GM12878 (cell line): ENCODE measurements at regions not wholly inside any gene's neighbourhood (a gene's known extent, or its start where the extent isn't known, plus 50 kb on each side); places are given as distances from the start of the nearest gene placed in this dataset.

ENCODE experiments used
- ATAC-seq: fragments of 200-7000 bp; cut with Tn5 transposase; 3 replicates; pipeline ENCODE4 v1.9.1; 2020; ENCODE audit warnings: mild to moderate bottlenecking, moderate library complexity
- BruUV-seq: library from RNA; stranded (reverse); fragments of 400-500 nt; replicated peaks from 2 replicates; lab custom pipeline; 2021; lab: Mats Ljungman, UMichigan
- CTCF ChIA-PET: fragments of 300-600 bp; sonication (Branson Sonifier 250); formaldehyde crosslinking; extraction: SDS; loops from one replicate; lab custom pipeline; 2021; ENCODE audit warnings: inconsistent platforms; lab: Yijun Ruan, JAX
- POLR2A ChIA-PET: fragments of 350-600 bp; formaldehyde crosslinking; extraction: SDS; loops from one replicate; lab custom pipeline; 2021; ENCODE audit warnings: inconsistent platforms; lab: Charles Lee
- RAD21 ChIA-PET: fragments of 300-600 bp; sonication (Branson Sonifier 250); formaldehyde crosslinking; loops from one replicate; lab custom pipeline; 2023; ENCODE audit warnings: antibody characterized with exemption; ENCODE audit not compliant: unreplicated experiment; lab: Charles Lee
- SMC1A ChIA-PET: fragments of 300-600 bp; sonication (Branson Sonifier 250); formaldehyde crosslinking; loops from one replicate; lab custom pipeline; 2023; ENCODE audit not compliant: unreplicated experiment, uncharacterized antibody; lab: Charles Lee
- DNase-seq: peaks from one replicate; pipeline ENCODE4 v3.0.0-alpha.2; 2011; ENCODE audit warnings: low read depth, low spot score
- FAIRE-seq: peaks from 3 replicates; lab custom pipeline; 2011; peaks lifted over from hg19 to GRCh38; lab: Jason Lieb, UNC
- H2AFZ ChIP-seq: 2 replicates; pipeline ENCODE4 v1.6.0; 2011; ENCODE audit warnings: low read depth, low read length, control low read depth; ENCODE audit not compliant: control insufficient read depth
- H3K27ac ChIP-seq: 2 replicates; pipeline ENCODE4 v1.5.1; 2011; ENCODE audit warnings: control low read depth; ENCODE audit not compliant: control insufficient read depth, insufficient read depth
- H3K27me3 ChIP-seq, 2 experiments: replicated peaks in 1 of 2; 2 replicates each; pipeline versions ENCODE4 v1.6.0 to v1.6.1; 2011; ENCODE audit warnings: low read length in 1 of 2; ENCODE audit not compliant: control insufficient read depth in 2 of 2, insufficient read depth in 2 of 2
- H3K36me3 ChIP-seq, 2 experiments: 2 replicates each; pipeline ENCODE4 v1.5.1; 2011; ENCODE audit warnings: low read length in 1 of 2; ENCODE audit not compliant: control insufficient read depth in 2 of 2, insufficient read depth in 2 of 2
- H3K4me1 ChIP-seq: 2 replicates; pipeline ENCODE4 v1.6.1; 2011; ENCODE audit warnings: mild to moderate bottlenecking, low read length, moderate library complexity, mixed read lengths; ENCODE audit not compliant: control insufficient read depth, insufficient read depth
- H3K4me2 ChIP-seq: 2 replicates; pipeline ENCODE4 v1.6.0; 2011; ENCODE audit warnings: control low read depth; ENCODE audit not compliant: control insufficient read depth, insufficient read depth
- H3K4me3 ChIP-seq: fragments of 200-600 bp; sonication (generic); 2 replicates; pipeline ENCODE4 v1.5.1; 2016
- H3K79me2 ChIP-seq: 2 replicates; pipeline ENCODE4 v1.6.0; 2011; ENCODE audit warnings: low read length; ENCODE audit not compliant: control insufficient read depth, insufficient read depth
- H3K9ac ChIP-seq: 2 replicates; pipeline ENCODE4 v1.8.0; 2011; ENCODE audit warnings: low read length, control low read depth, mixed read lengths; ENCODE audit not compliant: control insufficient read depth, insufficient read depth
- H3K9me3 ChIP-seq: replicated peaks from 3 replicates; pipeline ENCODE4 v1.5.1; 2011; ENCODE audit warnings: mild to moderate bottlenecking, low read length; ENCODE audit not compliant: control insufficient read depth, insufficient read depth
- H4K20me1 ChIP-seq: 2 replicates; pipeline ENCODE4 v1.6.0; 2011; ENCODE audit not compliant: control insufficient read depth, insufficient read depth
- ATF3 ChIP-seq: IDR thresholded peaks from 2 replicates; pipeline ENCODE4 v1.6.1; 2011; ENCODE audit warnings: low read depth, mild to moderate bottlenecking, low read length, moderate library complexity, borderline replicate concordance; ENCODE audit errors: extremely low read depth
- BCL11A ChIP-seq: IDR thresholded peaks from 2 replicates; pipeline ENCODE4 v1.6.1; 2011; ENCODE audit warnings: low read depth, low read length
- BRCA1 ChIP-seq: IDR thresholded peaks from 2 replicates; pipeline ENCODE4 v1.6.1; 2011; ENCODE audit warnings: low read depth, low read length, improper control_type of control experiment
- CREB1 ChIP-seq: IDR thresholded peaks from 2 replicates; pipeline ENCODE4 v1.6.1; 2012; ENCODE audit warnings: low read depth, mild to moderate bottlenecking, inconsistent platforms
- IRF5 ChIP-seq: fragments of 450-650 bp; IDR thresholded peaks from 2 replicates; pipeline ENCODE4 v1.6.1; 2017; ENCODE audit warnings: borderline replicate concordance
- MYB ChIP-seq: fragments of 150-350 bp; IDR thresholded peaks from 2 replicates; pipeline ENCODE4 v1.6.1; 2014; ENCODE audit warnings: mild to moderate bottlenecking, low read depth, low read length, borderline replicate concordance
- PBX3 ChIP-seq: IDR thresholded peaks from 2 replicates; pipeline ENCODE4 v1.6.1; 2011; ENCODE audit warnings: mild to moderate bottlenecking, low read depth, low read length, moderate library complexity; ENCODE audit not compliant: insufficient replicate concordance
- RCOR1 ChIP-seq: conservative IDR thresholded peaks from 2 replicates; pipeline ENCODE4 v1.6.1; 2012; ENCODE audit warnings: low read depth, low read length, improper control_type of control experiment
- SKIL ChIP-seq: fragments of 450-650 bp; IDR thresholded peaks from 2 replicates; pipeline ENCODE4 v1.6.1; 2017; ENCODE audit warnings: mild to moderate bottlenecking, low read depth, inconsistent platforms; ENCODE audit not compliant: poor library complexity, severe bottlenecking
- TCF12 ChIP-seq: IDR thresholded peaks from 2 replicates; pipeline ENCODE4 v1.6.1; 2011; ENCODE audit warnings: low read depth, mild to moderate bottlenecking, low read length
- USF1 ChIP-seq: IDR thresholded peaks from 2 replicates; pipeline ENCODE4 v1.6.1; 2011; ENCODE audit warnings: borderline replicate concordance, low read depth, mild to moderate bottlenecking, moderate library complexity, mixed read lengths, low read length; ENCODE audit not compliant: insufficient read depth; ENCODE audit errors: extremely low read length
- YY1 ChIP-seq: IDR thresholded peaks from 2 replicates; pipeline ENCODE4 v1.6.1; 2011; ENCODE audit warnings: low read depth, mild to moderate bottlenecking, low read length
- ZNF207 ChIP-seq: fragments of 450-650 bp; IDR thresholded peaks from 2 replicates; pipeline ENCODE4 v1.6.1; 2014; ENCODE audit warnings: antibody characterized with exemption, mild to moderate bottlenecking, borderline replicate concordance
- WGBS: methylation state at CpG from one replicate; pipeline ENCODE4 v1.1.6; 2016; ENCODE audit warnings: low lambda C conversion rate; ENCODE audit not compliant: insufficient replicate concordance, insufficient coverage; ENCODE audit errors: missing lambda C conversion rate; 5-methylcytosine and 5-hydroxymethylcytosine counted together
- in situ Hi-C: fragments of 300-500 bp; cut with MboI; formaldehyde crosslinking; loops from 9 replicates; pipeline ENCODE4 v1.14.3; 2018; ENCODE audit warnings: mixed read lengths
- intact Hi-C: fragments of 100-400 bp; cut with micrococcal nuclease; formaldehyde crosslinking; loops from one replicate; pipeline ENCODE4 v1.14.2; 2022; ENCODE audit not compliant: unreplicated experiment
- TF ChIP-seq, protein P1 (sequence below): fragments of 450-650 bp; formaldehyde crosslinking; IDR thresholded peaks from 2 replicates; pipeline ENCODE4 v1.4.0; 2022; ENCODE audit warnings: mild to moderate bottlenecking, moderate library complexity

GRCh38 chr4:171025776-171026175 is 787.4 kb upstream of the GALNTL6 start:
- CTCF ChIA-PET = no interaction called here
- TF ChIP-seq USF1 (no peak), TCF12 (no peak), BCL11A (no peak), ZNF207 (no peak), YY1 (no peak), BRCA1 (no peak), RCOR1 (no peak), PBX3 (no peak), CREB1 (no peak), MYB (no peak), IRF5 (no peak), SKIL (no peak), ATF3 (no peak)
- TF ChIP-seq, protein P1, sequence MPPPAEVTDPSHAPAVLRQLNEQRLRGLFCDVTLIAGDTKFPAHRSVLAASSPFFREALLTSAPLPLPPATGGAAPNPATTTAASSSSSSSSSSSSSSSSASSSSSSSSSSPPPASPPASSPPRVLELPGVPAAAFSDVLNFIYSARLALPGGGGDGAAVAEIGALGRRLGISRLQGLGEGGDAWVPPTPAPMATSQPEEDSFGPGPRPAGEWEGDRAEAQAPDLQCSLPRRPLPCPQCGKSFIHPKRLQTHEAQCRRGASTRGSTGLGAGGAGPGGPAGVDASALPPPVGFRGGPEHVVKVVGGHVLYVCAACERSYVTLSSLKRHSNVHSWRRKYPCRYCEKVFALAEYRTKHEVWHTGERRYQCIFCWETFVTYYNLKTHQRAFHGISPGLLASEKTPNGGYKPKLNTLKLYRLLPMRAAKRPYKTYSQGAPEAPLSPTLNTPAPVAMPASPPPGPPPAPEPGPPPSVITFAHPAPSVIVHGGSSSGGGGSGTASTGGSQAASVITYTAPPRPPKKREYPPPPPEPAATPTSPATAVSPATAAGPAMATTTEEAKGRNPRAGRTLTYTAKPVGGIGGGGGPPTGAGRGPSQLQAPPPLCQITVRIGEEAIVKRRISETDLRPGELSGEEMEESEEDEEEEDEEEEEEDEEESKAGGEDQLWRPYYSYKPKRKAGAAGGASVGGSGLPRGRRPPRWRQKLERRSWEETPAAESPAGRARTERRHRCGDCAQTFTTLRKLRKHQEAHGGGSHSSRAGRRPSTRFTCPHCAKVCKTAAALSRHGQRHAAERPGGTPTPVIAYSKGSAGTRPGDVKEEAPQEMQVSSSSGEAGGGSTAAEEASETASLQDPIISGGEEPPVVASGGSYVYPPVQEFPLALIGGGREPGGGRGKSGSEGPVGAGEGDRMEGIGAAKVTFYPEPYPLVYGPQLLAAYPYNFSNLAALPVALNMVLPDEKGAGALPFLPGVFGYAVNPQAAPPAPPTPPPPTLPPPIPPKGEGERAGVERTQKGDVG (CRISPR knock-in tag) = no peak

More at GRCh38 chr4:171025776-171026175, 787.4 kb upstream of the GALNTL6 start:
- no peak overlapping the region for H3K9ac ChIP-seq
- WGBS = 27% methylated on average over 2 of the region's 2 CpGs
- POLR2A ChIA-PET = no interaction called here
- no peak overlapping the region for H3K27ac ChIP-seq
- no peaks in the 10 kb centered on the region for H3K4me1 ChIP-seq
- SMC1A ChIA-PET = interaction anchor here (1.1 kb wide), 1 partner anchor 35 kb away, joined by 4 read pairs; no protein-coding TSS in a partner anchor
- intact Hi-C loops = no loop called here
- RAD21 ChIA-PET = no interaction called here
- no peaks in the 10 kb centered on the region for H3K27me3 ChIP-seq
- H3K36me3 ChIP-seq = no peaks in the 10 kb centered on the region
- H2AFZ ChIP-seq = no peak overlapping the region
- ATAC-seq (peak; percentile 61), DNase-seq (no peak), FAIRE-seq (no peak)
- no peaks in the 10 kb centered on the region for H3K9me3 ChIP-seq
- no peak overlapping the region for H3K4me2 ChIP-seq
- H3K79me2 ChIP-seq = no peaks in the 10 kb centered on the region
- BruUV-seq = no TSS peak
- no peak overlapping the region for H3K4me3 ChIP-seq
- H4K20me1 ChIP-seq = no peaks in the 10 kb centered on the region
- in situ Hi-C loops = no loop called here
